ENCODE measurements at regions not wholly inside any gene's neighbourhood (a gene's known extent, or its start where the extent isn't known, plus 50 kb on each side); places are given as distances from the start of the nearest gene placed in this dataset.
"Not testable (repeated sequence)": the region's sequence is repeated elsewhere in the genome, so short reads cannot be mapped to it uniquely, and the experiment has no call there.

GRCh38 chr10:109650228-109650627 lies 273.1 kb downstream of the XPNPEP1 start:
- CTCF ChIA-PET (ENCODE audit: unreplicated experiment) = no interaction called here
- Histone ChIP-seq H2AFZ (ENCODE audit: low read length) (no peak overlapping the region), H3K4me1 (ENCODE audit: insufficient read depth, low read length, poor library complexity, severe bottlenecking) (no peaks in the 10 kb centered on the region), H3K4me3 (ENCODE audit: low read depth, low read length, poor library complexity, severe bottlenecking) (no peak overlapping the region), H3K27ac (ENCODE audit: low read depth, low read length, poor library complexity, severe bottlenecking) (no peak overlapping the region), H3K36me3 (ENCODE audit: insufficient read depth, low read length) (no peaks in the 10 kb centered on the region), H3K4me2 (ENCODE audit: low read length) (no peak overlapping the region), H3K79me2 (ENCODE audit: insufficient read depth, low read depth, low read length) (no peaks in the 10 kb centered on the region), H3K9me3 (ENCODE audit: low read length) (no peaks in the 10 kb centered on the region), H3K9me2 (ENCODE audit: insufficient read depth, low read length) (no peaks in the 10 kb centered on the region), H4K20me1 (ENCODE audit: insufficient read depth, low read length) (no peaks in the 10 kb centered on the region)
- POLR2A ChIA-PET = interaction anchor here (0.7 kb wide), 1 partner anchor 199 kb away, joined by 4 read pairs; no protein-coding TSS in a partner anchor
- intact Hi-C loops (cut with micrococcal nuclease; ENCODE audit: unreplicated experiment) = no loop called here
- TF ChIP-seq CTCF (conservative IDR thresholded peaks at IDR 0.05; ENCODE audit: low read length) (no peak), EZH2phosphoT487 (IDR thresholded peaks at IDR 0.05; ENCODE audit: borderline replicate concordance, low read depth, low read length) (no peak)
- no TSS peak for BruUV-seq (replicated peaks)
- no peak for DNase-seq (ENCODE audit: low spot score)

- no TSS peak for BruUV-seq (replicated peaks)
- peak; percentile 3 for DNase-seq (ENCODE audit: low spot score)
- Histone ChIP-seq H3K9me2 (ENCODE audit: insufficient read depth, low read length) (no peaks in the 10 kb centered on the region), H3K4me2 (ENCODE audit: low read length) (no peak overlapping the region), H2AFZ (ENCODE audit: low read length) (no peak overlapping the region), H3K36me3 (ENCODE audit: insufficient read depth, low read length) (no peaks in the 10 kb centered on the region), H3K4me3 (ENCODE audit: low read depth, low read length, poor library complexity, severe bottlenecking) (no peak overlapping the region), H4K20me1 (ENCODE audit: insufficient read depth, low read length) (no peaks in the 10 kb centered on the region), H3K9me3 (ENCODE audit: low read length) (no peaks in the 10 kb centered on the region), H3K79me2 (ENCODE audit: insufficient read depth, low read depth, low read length) (no peaks in the 10 kb centered on the region), H3K4me1 (ENCODE audit: insufficient read depth, low read length, poor library complexity, severe bottlenecking) (no peaks in the 10 kb centered on the region), H3K27ac (ENCODE audit: low read depth, low read length, poor library complexity, severe bottlenecking) (no peak overlapping the region)
- POLR2A ChIA-PET = no interaction called here
- TF ChIP-seq EZH2phosphoT487 (IDR thresholded peaks at IDR 0.05; ENCODE audit: borderline replicate concordance, low read depth, low read length) (no peak), CTCF (conservative IDR thresholded peaks at IDR 0.05; ENCODE audit: low read length) (peak; percentile 40; the same call in 1 of the 2 replicates)
- intact Hi-C loops (cut with micrococcal nuclease; ENCODE audit: unreplicated experiment) = no loop called here
- CTCF ChIA-PET (ENCODE audit: unreplicated experiment) = no interaction called here
Measured at GRCh38 chr10:109647627-109648026, 275.7 kb downstream of the XPNPEP1 start.

GRCh38 chr10:109633846-109634245 lies 289.5 kb downstream of the XPNPEP1 start:
- Histone ChIP-seq H3K4me1 (ENCODE audit: insufficient read depth, low read length, poor library complexity, severe bottlenecking) (no peaks in the 10 kb centered on the region), H3K9me2 (ENCODE audit: insufficient read depth, low read length) (no peaks in the 10 kb centered on the region), H2AFZ (ENCODE audit: low read length) (no peak overlapping the region), H3K4me2 (ENCODE audit: low read length) (no peak overlapping the region), H3K9me3 (ENCODE audit: low read length) (0 out of 2 replicates have a peak, but pooled peaks cover 11% of the 10 kb centered on the region), H4K20me1 (ENCODE audit: insufficient read depth, low read length) (no peaks in the 10 kb centered on the region), H3K4me3 (ENCODE audit: low read depth, low read length, poor library complexity, severe bottlenecking) (no peak overlapping the region), H3K27ac (ENCODE audit: low read depth, low read length, poor library complexity, severe bottlenecking) (no peak overlapping the region), H3K79me2 (ENCODE audit: insufficient read depth, low read depth, low read length) (no peaks in the 10 kb centered on the region), H3K36me3 (ENCODE audit: insufficient read depth, low read length) (no peaks in the 10 kb centered on the region)
- DNase-seq (ENCODE audit: low spot score) = peak; percentile 38
- no peak for TF ChIP-seq EZH2phosphoT487 (IDR thresholded peaks at IDR 0.05; ENCODE audit: borderline replicate concordance, low read depth, low read length)
- TF ChIP-seq CTCF (conservative IDR thresholded peaks at IDR 0.05; ENCODE audit: low read length) = no peak
- intact Hi-C loops (cut with micrococcal nuclease; ENCODE audit: unreplicated experiment) = no loop called here
- BruUV-seq (replicated peaks) = no TSS peak
- ChIA-PET CTCF (ENCODE audit: unreplicated experiment) (no interaction called here), POLR2A (interaction anchor here (0.6 to 1.3 kb wide), 3 partner anchors 9 to 1122 kb away, joined by 3 to 5 read pairs (median 3); no protein-coding TSS in a partner anchor)

- H3K4me2 ChIP-seq (ENCODE audit: low read length); DNase-seq (ENCODE audit: low spot score); H3K36me3 ChIP-seq (ENCODE audit: insufficient read depth, low read length); H3K4me1 ChIP-seq (ENCODE audit: insufficient read depth, low read length, poor library complexity, severe bottlenecking); H2AFZ ChIP-seq (ENCODE audit: low read length); intact Hi-C loops (cut with micrococcal nuclease; ENCODE audit: unreplicated experiment); H3K9me2 ChIP-seq (ENCODE audit: insufficient read depth, low read length); H3K27ac ChIP-seq (ENCODE audit: low read depth, low read length, poor library complexity, severe bottlenecking); BruUV-seq (replicated peaks); H4K20me1 ChIP-seq (ENCODE audit: insufficient read depth, low read length); H3K79me2 ChIP-seq (ENCODE audit: insufficient read depth, low read depth, low read length); H3K4me3 ChIP-seq (ENCODE audit: low read depth, low read length, poor library complexity, severe bottlenecking); CTCF ChIA-PET (ENCODE audit: unreplicated experiment): not testable (repeated sequence)
- POLR2A ChIA-PET = interaction anchor here (0.6 to 1.3 kb wide), 2 partner anchors 10 to 643 kb away, joined by 3 to 5 read pairs; no protein-coding TSS in a partner anchor
- H3K9me3 ChIP-seq (ENCODE audit: low read length) = 0 out of 2 replicates have a peak, but pooled peaks cover 11% of the 10 kb centered on the region
Measured at GRCh38 chr10:109633017-109633416, 290.3 kb downstream of the XPNPEP1 start.

Measured in OCI-LY7 (cell line).